ENCODE measurements at regions not wholly inside any gene's neighbourhood (a gene's known extent, or its start where the extent isn't known, plus 50 kb on each side); places are given as distances from the start of the nearest gene placed in this dataset.

DNA sequence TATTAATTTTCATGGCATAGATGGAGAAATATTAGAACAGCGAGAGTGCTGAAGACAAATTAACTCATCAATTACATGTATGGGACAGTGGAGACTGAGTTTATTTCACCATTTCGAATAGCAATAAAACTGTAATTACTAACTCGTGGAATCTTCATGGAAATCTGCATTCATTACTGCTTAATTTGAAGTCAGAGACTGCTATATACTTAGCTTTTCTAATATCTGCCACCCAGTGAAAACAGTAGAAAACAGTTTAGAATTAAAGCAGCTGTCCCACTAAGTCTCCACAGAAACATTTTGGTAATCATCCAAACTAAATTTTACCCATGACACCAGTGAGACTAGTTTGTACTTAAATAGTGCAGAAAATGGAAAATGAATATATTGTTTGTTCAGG, 56.8 kb downstream of the IZUMO3 start:
- DNase-seq (ENCODE audit: low read depth), result no peak

DNA sequence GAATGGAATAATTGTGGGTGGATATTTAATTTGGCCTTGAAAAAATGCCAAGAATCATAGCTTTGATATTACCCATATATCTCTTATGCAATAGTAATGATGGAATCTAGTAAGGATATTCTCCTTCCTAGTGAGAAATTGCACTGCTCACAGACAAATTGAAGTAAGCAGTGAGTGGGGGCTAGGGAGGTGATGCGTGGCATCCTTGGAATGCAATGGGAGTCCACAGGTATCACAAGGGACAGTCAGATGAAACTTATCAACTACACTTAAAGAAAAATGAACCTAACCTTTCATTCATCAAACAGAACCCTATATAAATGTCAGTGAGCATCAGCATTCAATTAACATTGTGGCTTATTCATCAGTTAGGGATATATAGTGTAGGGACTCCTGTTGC, 57.8 kb downstream of the IZUMO3 start:
- no peak for DNase-seq (ENCODE audit: low read depth)

DNA sequence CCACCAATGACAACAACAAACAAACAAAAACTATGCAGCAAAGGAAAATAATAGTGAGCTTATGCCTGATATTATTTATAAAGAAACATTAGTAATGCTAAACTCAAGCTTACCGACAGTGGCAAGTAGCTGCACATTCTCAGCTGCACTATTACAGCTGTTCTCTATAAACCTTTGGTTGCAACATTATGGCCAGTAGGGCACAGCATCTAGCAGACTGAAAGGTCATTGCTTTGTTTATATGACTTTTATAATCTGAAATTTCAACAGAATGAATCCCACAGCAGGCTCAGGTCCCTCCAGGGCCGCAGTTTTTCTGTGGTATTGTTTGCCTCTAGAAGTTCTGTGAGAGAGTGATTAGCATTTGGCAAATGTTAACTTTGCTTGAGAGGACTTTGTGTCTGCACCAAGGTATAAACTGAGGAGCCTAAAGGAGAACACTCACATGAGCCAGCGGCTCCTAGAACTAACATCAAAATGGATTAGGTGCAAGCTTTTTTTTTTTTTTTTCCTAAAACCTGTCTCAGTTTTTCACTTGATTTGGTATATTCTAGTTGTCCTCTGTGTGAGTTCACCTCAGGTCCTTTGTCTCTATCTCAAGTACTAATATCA, 58.3 kb downstream of the IZUMO3 start:
- DNase-seq (ENCODE audit: low read depth), result no peak

DNA sequence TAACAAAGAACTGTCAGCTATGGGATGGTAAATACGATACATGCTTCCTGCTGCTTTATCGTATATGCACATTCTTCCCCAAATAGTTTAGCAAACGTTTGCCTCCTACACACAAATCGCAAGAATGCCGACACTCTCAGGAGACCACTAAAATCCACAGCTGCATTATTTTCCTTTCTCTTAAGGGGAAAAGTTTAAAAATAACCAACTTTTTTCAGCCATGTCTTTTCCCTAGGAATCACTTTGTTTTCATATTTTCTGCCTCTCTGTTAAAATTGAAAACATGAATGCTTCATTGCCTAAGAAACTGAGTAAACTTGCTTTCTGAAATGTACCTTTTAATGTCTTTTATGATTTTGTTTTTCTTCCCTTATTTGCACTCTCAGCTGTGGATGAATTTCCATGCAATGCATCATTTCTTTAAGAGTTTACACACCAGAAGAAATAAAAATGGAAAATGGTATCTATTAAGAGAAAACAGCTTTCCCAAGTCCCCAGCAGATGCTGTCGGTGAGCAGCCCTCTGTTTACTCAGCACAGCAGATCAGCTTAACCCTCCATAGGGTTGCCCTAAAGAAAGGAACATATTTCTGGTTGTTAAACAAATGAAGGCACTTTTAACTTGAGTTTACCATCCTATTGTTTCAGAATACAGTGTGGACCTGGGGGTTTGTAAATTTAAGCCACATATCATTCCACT, 66.2 kb downstream of the IZUMO3 start:
- no peak for DNase-seq (ENCODE audit: low read depth)

DNA sequence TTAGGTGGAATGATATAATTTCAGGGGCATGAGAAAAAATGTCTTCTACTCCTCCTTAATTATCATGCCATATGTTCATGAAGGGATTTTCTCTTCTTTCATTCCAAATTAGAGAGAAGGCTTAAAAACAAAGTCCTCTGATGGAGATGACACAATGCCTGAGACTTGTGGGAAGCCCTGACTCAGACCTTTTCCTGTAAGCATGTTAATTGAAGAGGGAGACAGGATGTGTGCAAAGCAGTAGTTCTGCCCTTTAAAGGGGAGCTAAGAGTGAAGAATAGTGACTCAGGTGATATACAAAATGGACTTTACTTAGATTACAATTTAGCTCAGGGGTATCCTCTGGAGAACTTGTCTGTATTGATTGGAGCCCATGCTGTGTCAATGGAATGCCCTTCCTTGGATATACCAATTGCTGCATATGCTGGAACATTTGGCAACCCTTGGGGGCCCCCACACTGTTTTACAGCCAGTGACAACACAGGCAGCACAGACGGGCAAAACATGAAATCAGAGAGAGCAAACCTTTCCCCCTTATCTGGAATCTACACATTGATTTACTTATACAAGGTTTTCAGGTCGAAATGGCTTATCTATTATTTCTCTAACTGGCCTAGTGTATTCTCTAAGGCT, 81.3 kb downstream of the IZUMO3 start:
- DNase-seq (ENCODE audit: low read depth), result no peak

DNA sequence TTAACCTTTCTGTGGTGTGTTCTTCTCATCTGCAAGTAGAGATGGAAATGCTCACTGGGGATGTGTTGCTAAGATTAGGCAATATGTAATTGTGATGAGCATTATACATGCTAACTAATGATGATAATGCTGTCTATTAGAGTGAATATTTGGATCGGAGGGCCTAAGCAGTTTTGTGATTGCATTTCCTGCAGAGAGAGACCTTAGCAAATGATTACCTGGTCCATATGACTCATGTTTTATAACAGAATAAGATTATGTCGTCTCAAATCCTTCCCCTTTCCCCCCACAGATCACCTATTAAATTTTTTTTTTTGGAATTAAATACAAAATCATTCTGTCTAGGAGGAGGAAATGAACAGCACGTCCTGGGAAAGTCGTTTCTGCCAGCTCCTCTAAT, 82.7 kb downstream of the IZUMO3 start:
- no peak for DNase-seq (ENCODE audit: low read depth)

DNA sequence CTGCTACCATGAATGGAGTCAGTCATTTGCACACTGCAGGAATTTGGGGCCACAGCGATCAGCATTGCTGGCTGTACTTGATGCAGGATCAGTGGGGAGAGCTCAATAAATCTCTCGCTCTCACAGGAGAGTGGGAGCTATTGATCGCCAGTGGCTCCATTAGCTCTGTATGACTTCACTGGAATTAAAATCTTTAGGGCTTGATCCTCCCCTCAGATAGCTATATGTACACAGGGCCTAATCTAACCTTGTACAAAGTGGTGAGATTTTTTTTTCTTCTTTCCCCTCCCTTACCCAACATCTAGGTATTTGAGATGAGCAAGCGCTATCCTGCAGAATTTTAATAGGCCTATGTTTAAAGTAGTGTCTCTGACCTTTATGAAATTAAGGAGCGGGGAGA, 84.9 kb downstream of the IZUMO3 start:
- no peak for DNase-seq (ENCODE audit: low read depth)

DNA sequence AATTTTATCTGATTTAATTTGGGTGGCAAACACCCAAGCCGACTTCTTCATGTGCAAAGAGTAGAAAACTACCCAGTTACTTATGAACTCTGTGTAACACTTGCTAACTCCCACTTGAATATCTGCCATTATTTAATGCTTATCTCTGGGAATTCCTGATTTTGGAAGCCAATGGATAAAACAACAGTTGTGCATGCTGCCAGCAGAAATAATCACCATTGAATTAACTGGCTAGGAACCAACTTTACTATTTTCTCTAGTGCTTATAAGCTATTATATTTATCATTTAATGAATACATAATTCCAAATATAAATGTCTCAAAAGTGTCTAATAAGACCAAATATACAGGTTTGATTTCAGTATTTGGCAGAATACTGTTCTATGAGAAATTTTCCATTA, 85.7 kb downstream of the IZUMO3 start:
- no peak for DNase-seq (ENCODE audit: low read depth)

DNA sequence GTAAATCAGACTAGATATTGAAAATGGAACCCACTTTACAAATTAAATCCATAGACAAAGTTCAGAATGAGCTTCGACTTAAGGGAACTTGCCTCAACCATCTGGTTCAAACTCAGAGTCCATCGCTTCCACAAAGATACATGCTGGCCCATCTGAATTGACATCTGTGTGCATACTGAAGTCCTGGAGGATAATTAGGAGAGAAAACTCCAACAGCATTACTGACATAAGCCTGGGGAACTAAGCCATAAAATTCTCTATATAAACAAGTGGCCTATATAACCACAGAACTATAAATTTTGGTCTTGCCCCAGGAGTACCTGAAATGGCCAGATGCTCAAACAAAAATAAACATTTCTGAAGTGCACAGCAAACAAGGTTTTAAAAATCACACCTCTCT, 94.4 kb downstream of the IZUMO3 start:
- no peak for DNase-seq (ENCODE audit: low read depth)

DNA sequence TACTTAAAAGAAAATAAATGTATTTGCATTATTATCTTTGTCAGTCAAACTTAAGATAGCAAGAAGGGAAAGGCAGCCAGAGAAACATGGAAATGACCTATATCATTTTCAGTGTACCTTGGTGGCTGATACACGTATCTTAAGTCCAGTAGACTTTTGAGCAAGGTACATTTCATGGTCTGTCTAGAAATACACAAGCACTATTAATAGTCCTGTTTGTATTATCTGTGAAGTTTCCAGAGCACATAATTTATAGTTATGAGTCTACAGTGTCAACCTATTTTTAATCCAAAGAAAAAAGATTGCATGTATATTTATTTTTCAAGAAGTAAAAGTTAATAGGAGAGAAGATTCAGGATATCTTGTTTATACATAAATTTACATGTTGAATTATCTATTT, 95.7 kb downstream of the IZUMO3 start:
- DNase-seq (ENCODE audit: low read depth), result no peak

DNA sequence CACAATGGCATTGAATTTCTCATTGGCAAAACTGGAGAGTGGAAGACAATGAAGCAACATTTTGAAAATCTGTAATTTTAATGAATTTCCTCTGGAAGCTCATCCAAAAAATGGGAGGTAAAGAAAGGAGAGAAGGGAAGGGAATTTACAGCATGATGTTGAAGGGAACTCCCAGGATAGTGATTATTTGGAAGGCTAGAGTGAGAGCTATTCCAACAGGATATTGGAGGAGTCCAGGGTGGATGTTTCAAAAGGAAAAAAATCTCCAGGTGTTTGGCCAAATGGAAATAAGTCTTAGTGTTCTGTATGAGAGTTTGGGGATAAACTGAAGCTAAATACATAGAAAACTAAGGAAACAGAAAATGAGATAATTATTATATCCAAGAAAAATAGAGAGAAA, 106.2 kb downstream of the IZUMO3 start:
- no peak for DNase-seq (ENCODE audit: low read depth)

DNA sequence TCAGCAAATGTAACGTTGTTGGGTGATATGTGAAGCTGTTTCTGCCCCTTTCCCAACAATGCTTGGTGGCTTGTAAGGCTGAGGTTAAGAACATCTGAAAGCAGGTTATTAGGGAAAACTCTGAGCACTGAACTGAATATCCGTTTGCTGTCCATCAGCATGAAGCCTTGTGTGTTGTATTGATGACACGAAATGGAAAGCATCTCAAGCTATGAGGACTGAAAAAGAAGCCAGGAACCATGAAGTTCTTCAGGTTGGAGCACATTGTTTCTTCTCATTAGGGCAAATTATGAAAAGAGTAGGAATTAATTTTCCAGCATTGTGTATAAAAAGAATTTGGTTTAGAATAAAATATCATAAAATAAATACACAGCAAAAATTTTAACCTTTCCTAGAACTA, 106.8 kb downstream of the IZUMO3 start:
- no peak for DNase-seq (ENCODE audit: low read depth)

DNA sequence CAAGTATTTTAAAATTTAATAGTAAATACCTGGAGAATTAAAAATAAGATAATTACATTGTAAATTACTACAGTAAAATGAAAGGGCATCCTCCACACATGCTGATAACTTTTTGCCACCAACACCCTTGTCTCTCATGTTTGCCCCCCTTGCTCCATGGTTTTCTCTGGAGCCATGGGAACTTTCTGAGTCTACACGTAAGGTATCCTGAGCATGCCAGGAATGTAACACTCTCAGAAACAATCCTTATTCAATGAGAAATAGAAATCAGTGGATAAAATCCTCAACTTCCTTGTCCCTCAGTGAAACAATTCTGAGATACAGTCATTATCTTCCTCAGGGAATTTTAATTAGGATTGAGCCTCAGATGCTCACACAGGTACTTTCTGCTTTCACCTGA, 108.9 kb downstream of the IZUMO3 start:
- no peak for DNase-seq (ENCODE audit: low read depth)

DNA sequence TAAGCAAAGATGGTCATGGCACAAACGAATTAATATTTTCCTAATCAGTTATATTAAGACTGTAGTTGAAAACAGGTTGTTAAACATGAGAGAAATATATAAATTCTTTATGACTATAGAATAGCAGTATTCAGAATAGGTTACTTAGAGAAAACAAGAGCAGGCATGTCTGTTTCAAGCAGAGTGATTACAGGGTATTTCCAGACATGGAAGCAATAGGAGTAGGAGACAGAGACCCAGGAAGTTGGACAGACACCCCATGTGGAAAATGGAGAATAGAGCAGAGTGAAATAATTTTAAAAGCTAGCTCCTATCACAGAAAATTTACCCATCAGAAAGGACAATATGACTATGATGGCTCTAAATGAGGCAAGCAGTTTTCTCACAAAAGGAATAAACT, 111.5 kb downstream of the IZUMO3 start:
- DNase-seq (ENCODE audit: low read depth), result no peak

DNA sequence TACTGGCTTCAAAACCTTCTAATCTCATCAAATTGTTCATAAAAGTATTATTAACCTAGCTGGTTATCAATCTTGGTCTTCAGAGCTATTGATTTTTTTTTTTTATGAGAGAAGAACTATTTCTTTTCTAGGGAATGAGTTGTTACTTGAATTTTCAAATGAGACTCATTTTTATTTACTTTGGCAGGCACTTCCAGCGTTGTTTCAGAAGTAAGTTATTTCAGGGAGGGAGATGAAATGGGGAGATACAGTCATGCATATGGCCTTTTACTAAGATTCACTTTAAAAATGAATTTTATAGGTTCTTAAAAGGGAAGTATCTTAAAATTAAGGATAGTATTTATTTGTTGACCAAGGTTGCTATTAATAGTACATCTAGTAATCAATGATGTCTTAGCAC, 129.6 kb downstream of the IZUMO3 start:
- no peak for DNase-seq (ENCODE audit: low read depth)

DNA sequence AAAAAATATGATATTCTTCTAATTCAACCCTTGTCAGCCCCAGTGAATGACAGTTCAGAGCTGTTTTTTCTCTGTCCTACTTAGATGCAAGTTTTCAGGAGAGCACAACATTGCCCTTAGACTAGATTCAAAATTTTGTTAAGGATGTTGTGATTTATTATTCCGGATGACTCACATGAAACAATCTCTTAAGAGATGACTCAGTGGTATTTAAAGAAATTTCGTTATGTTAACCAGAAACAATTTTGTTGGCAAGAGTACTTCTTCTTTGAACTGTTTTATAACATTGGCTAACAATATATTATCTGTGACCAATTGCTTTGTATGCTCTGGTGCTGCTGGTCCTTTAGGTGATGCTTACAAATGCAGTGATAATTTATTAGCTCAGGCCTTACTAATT, 132.0 kb downstream of the IZUMO3 start:
- no peak for DNase-seq (ENCODE audit: low read depth)

DNA sequence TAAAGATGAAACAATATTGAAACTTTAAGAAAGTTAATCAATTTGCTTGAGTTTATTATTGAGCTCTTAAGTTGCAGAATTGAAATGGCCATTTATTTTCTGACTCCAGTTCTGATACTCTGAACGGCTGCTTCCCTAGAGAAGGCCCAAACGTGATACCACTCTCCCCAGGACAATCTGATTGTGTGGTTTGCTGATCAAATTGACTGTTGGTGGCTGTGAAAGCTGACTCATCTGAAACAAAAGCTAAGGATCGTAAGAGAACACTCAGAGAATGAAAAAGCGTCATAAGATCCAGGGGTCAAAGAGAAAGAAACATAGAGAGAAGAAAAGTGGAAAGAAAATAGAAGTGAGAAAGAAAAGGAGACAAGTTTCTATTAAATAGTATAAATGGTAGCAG, 147.2 kb downstream of the IZUMO3 start:
- DNase-seq (ENCODE audit: low read depth), result no peak

DNA sequence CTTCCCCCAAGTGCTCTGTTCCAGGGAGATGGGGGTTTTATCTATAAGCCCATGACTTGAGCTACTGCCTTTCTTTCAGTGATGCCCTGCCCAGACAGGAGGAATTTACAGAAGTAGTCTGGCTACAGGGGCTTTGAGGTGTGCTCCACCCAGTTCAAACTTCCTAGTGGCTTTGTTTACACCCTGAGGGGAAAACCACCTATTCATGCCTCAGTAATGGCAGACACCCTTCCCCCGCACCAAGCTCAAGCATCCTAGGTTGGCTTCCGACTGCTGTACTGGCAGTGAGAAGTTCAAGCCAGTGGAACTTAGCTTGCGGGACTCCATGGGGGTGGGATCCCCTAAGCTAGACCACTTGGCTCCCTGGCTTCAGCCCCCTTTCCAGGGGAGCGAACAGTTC, 154.6 kb downstream of the IZUMO3 start:
- no peak for DNase-seq (ENCODE audit: low read depth)

DNA sequence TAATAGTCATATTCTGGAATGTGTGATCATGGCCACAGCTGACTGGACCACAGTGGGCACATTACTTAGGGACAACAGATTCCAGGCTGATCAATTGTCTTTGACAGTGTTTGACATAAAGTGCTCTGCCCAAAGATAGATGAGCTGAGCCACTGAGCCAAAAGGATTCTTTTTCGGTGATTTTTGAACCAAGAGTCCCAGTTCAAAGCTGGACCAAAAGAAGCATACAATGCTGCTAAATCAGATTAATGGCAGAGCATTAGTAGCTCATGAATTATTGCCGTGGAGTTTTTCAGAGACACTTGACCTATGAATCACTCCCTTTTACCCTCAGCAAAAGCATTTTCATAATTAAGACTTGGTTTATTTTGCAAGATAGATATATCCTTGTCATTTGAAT, 160.6 kb downstream of the IZUMO3 start:
- no peak for DNase-seq (ENCODE audit: low read depth)

DNA sequence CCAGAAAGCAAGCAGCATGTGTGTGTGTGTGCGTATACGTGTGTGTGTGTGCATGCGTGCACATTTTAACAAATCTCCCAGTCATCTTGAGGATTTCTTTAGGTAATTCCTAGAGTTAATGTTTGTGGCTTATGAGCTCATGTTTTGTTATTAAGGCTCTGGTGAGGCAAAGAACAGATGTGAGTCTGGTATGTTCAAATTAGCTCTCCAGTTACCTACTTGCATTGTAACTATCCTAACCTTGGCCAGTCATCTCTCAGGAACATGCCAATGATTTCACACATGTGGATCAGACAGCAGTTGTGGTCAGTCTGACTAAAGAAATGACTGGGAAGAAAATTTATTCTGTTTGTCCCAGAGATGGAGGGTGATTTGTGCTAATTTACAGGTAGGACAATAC, 163.1 kb downstream of the IZUMO3 start:
- no peak for DNase-seq (ENCODE audit: low read depth)

DNA sequence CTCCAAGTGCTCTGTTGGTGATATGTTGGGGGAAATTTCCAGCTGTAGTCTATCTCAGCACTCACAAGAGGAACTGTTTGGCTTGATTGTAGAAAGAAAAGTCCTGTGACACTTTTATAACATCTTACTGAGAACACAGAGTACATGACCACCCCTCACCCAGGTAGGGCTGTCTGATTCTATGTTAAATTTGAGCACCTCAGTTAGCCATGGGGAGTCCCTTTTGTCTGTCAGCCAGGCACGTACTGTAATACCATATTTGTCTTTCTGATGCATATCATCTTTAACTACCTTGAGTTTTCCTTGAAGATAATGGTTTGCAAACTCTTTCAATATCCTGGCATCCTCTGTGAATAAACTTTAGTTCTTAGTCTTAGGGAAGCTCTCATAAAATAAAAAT, 164.5 kb downstream of the IZUMO3 start:
- no peak for DNase-seq (ENCODE audit: low read depth)

DNA sequence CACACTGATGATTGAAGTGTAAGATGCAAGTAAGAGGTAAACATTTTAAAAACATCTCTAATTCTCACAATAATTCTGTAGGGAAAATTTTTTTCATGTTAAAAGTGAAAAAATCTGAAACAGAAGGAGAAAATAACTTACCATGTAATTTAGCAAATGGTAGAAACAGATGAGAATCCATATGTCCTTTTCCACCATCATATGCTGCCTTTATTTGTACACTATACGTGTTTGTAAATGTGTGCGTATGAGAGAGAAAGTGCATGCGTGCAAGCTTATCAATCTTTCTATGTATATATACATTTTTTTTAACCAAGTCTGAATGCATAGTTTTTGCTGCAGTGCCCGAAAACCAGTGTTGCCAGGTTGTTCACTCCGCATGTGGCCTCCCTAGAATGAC, 186.7 kb downstream of the IZUMO3 start:
- no peak for DNase-seq (ENCODE audit: low read depth)

DNA sequence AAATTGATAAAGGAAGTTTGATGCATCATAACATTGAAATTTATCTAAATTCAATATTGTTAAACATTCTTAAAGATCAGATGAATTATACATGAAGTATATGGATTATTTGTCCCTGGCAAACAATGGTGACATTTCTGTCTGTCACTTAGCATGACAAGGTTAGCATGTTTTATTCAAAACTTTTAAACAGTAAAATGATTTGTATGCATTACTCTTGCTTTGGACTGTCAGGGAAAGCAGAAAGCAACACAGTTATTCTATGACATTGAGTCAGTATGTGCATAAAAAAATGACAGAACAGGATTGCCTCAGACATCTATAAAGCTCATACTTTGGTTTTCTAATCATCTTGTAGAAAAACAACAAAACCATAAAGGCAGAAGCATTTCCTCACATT, 193.7 kb downstream of the IZUMO3 start:
- no peak for DNase-seq (ENCODE audit: low read depth)

DNA sequence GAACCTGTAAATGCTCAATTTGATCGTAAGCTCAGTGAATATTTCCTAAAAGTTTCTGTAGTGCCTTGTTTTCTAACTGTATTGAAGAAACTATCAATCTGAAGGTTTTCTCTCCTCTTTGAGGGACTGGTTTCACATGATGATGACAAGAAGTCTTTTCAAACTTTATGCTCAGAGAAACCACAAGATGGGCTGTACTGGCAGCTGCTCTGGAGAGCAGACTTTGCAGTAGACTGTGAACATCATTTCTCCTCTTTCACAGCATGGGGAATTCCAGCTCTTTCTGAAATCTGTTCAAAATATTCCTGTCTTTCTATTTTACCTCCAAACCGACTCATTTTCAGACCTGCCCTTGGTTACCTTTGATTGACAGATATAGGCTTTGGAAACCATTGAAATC, 194.4 kb downstream of the IZUMO3 start:
- DNase-seq (ENCODE audit: low read depth), result no peak
